ENCODE measurements at regions not wholly inside any gene's neighbourhood (a gene's known extent, or its start where the extent isn't known, plus 50 kb on each side); places are given as distances from the start of the nearest gene placed in this dataset.

GRCh38 chr14:22243971-22244581, 344.9 kb downstream of the DAD1 start:
- Histone ChIP-seq H3K27ac (ENCODE audit: extremely low read length, insufficient read depth, low read length) (no peak overlapping the region), H3K4me1 (ENCODE audit: insufficient read depth, low read length) (no peaks in the 10 kb centered on the region), H3K36me3 (replicated peaks in 1 of 2; ENCODE audit: control insufficient read depth in 1 of 2, insufficient read depth in 2 of 2, low read length in 2 of 2) (no peaks in the 10 kb centered on the region), H4K20me1 (ENCODE audit: insufficient read depth, low read length) (no peaks in the 10 kb centered on the region), H3K4me3 (replicated peaks in 1 of 3; ENCODE audit: insufficient read depth in 1 of 3, low read depth in 2 of 3, low read length in 3 of 3) (no peak overlapping the region), H2AFZ (ENCODE audit: low read length) (no peak overlapping the region), H3K9me3 (ENCODE audit: low read length) (no peaks in the 10 kb centered on the region), H3K4me2 (ENCODE audit: low read depth, low read length) (no peak overlapping the region), H3K9ac (ENCODE audit: insufficient read depth, low read depth, low read length) (no peak overlapping the region), H3K27me3 (ENCODE audit: control insufficient read depth in 1 of 2, insufficient read depth in 2 of 2, low read length in 2 of 2) (peaks cover 0 to 2% of the 10 kb centered on the region in 2 experiments; a peak in 1 of 5 replicates), H3K79me2 (ENCODE audit: insufficient read depth, low read length) (no peaks in the 10 kb centered on the region)
- no peak for FAIRE-seq
- peak; percentile 26; the same call in 1 of the 3 replicates for ATAC-seq
- DNase-seq (ENCODE audit: low spot score): no peak
- intact Hi-C loops (cut with micrococcal nuclease; ENCODE audit: unreplicated experiment) (no loop called here), in situ Hi-C loops (cut with HindIII; ENCODE audit: extremely low pct_ligation_motif_present, low pct_unique_long_range_greater_than_20kb) (no loop called here)
- ChIA-PET CTCF (ENCODE audit: low intra/inter-chr PET ratio, low total read pairs) (no interaction called here), POLR2A (no interaction called here)
- no TSS peak for BruUV-seq (replicated peaks)
- WGBS (ENCODE audit: low lambda C conversion rate): 35% methylated on average over 6 of the region's 6 CpGs
- TF ChIP-seq ZNF768 (CRISPR knock-in tag; IDR thresholded peaks at IDR 0.05) (no peak), ISX (CRISPR knock-in tag; conservative IDR thresholded peaks at IDR 0.05) (no peak), PRMT3 (CRISPR knock-in tag; IDR thresholded peaks at IDR 0.05; ENCODE audit: borderline replicate concordance, low read depth) (no peak), ASH2L (IDR thresholded peaks at IDR 0.05; ENCODE audit: insufficient read length, low read depth, low read length) (no peak), ZNF235 (CRISPR knock-in tag; IDR thresholded peaks at IDR 0.05; ENCODE audit: borderline replicate concordance) (no peak), STAT5B (CRISPR knock-in tag; IDR thresholded peaks at IDR 0.05) (no peak), MBNL3 (CRISPR knock-in tag; conservative IDR thresholded peaks at IDR 0.05) (no peak), ZNF773 (CRISPR knock-in tag; IDR thresholded peaks at IDR 0.05; ENCODE audit: borderline replicate concordance) (no peak), ZBTB38 (CRISPR knock-in tag; IDR thresholded peaks at IDR 0.05) (no peak), NFYC (CRISPR knock-in tag; IDR thresholded peaks at IDR 0.05) (no peak), SIX1 (CRISPR knock-in tag; IDR thresholded peaks at IDR 0.05; ENCODE audit: borderline replicate concordance) (no peak), YEATS2 (CRISPR knock-in tag; IDR thresholded peaks at IDR 0.05; ENCODE audit: borderline replicate concordance) (no peak), ZNF83 (CRISPR knock-in tag; IDR thresholded peaks at IDR 0.05; ENCODE audit: borderline replicate concordance) (no peak)
- TF ChIP-seq, protein P1, sequence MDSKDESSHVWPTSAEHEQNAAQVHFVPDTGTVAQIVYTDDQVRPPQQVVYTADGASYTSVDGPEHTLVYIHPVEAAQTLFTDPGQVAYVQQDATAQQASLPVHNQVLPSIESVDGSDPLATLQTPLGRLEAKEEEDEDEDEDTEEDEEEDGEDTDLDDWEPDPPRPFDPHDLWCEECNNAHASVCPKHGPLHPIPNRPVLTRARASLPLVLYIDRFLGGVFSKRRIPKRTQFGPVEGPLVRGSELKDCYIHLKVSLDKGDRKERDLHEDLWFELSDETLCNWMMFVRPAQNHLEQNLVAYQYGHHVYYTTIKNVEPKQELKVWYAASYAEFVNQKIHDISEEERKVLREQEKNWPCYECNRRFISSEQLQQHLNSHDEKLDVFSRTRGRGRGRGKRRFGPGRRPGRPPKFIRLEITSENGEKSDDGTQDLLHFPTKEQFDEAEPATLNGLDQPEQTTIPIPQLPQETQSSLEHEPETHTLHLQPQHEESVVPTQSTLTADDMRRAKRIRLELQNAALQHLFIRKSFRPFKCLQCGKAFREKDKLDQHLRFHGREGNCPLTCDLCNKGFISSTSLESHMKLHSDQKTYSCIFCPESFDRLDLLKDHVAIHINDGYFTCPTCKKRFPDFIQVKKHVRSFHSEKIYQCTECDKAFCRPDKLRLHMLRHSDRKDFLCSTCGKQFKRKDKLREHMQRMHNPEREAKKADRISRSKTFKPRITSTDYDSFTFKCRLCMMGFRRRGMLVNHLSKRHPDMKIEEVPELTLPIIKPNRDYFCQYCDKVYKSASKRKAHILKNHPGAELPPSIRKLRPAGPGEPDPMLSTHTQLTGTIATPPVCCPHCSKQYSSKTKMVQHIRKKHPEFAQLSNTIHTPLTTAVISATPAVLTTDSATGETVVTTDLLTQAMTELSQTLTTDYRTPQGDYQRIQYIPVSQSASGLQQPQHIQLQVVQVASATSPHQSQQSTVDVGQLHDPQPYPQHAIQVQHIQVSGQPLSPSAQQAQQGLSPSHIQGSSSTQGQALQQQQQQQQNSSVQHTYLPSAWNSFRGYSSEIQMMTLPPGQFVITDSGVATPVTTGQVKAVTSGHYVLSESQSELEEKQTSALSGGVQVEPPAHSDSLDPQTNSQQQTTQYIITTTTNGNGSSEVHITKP (CRISPR knock-in tag; IDR thresholded peaks at IDR 0.05; ENCODE audit: low read depth): no peak
- TF ChIP-seq, protein P2, sequence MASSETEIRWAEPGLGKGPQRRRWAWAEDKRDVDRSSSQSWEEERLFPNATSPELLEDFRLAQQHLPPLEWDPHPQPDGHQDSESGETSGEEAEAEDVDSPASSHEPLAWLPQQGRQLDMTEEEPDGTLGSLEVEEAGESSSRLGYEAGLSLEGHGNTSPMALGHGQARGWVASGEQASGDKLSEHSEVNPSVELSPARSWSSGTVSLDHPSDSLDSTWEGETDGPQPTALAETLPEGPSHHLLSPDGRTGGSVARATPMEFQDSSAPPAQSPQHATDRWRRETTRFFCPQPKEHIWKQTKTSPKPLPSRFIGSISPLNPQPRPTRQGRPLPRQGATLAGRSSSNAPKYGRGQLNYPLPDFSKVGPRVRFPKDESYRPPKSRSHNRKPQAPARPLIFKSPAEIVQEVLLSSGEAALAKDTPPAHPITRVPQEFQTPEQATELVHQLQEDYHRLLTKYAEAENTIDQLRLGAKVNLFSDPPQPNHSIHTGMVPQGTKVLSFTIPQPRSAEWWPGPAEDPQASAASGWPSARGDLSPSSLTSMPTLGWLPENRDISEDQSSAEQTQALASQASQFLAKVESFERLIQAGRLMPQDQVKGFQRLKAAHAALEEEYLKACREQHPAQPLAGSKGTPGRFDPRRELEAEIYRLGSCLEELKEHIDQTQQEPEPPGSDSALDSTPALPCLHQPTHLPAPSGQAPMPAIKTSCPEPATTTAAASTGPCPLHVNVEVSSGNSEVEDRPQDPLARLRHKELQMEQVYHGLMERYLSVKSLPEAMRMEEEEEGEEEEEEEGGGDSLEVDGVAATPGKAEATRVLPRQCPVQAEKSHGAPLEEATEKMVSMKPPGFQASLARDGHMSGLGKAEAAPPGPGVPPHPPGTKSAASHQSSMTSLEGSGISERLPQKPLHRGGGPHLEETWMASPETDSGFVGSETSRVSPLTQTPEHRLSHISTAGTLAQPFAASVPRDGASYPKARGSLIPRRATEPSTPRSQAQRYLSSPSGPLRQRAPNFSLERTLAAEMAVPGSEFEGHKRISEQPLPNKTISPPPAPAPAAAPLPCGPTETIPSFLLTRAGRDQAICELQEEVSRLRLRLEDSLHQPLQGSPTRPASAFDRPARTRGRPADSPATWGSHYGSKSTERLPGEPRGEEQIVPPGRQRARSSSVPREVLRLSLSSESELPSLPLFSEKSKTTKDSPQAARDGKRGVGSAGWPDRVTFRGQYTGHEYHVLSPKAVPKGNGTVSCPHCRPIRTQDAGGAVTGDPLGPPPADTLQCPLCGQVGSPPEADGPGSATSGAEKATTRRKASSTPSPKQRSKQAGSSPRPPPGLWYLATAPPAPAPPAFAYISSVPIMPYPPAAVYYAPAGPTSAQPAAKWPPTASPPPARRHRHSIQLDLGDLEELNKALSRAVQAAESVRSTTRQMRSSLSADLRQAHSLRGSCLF (CRISPR knock-in tag; IDR thresholded peaks at IDR 0.05; ENCODE audit: borderline replicate concordance): no peak
- TF ChIP-seq, protein P3, sequence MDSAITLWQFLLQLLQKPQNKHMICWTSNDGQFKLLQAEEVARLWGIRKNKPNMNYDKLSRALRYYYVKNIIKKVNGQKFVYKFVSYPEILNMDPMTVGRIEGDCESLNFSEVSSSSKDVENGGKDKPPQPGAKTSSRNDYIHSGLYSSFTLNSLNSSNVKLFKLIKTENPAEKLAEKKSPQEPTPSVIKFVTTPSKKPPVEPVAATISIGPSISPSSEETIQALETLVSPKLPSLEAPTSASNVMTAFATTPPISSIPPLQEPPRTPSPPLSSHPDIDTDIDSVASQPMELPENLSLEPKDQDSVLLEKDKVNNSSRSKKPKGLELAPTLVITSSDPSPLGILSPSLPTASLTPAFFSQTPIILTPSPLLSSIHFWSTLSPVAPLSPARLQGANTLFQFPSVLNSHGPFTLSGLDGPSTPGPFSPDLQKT (CRISPR knock-in tag; IDR thresholded peaks at IDR 0.05; ENCODE audit: borderline replicate concordance): no peak

All from HepG2 (cell line).